A673 (cell line): ENCODE measurements at regions not wholly inside any gene's neighbourhood (a gene's known extent, or its start where the extent isn't known, plus 50 kb on each side); places are given as distances from the start of the nearest gene placed in this dataset.

Experiments used
- BruUV-seq: library from RNA; stranded (reverse); fragments of 400-500 nt; replicated peaks from 2 replicates; lab custom pipeline; 2021; lab: Mats Ljungman, UMichigan
- CTCF ChIA-PET: fragments of 300-600 bp; sonication (Branson Sonifier 250); formaldehyde crosslinking; loops from one replicate; lab custom pipeline; 2022; ENCODE audit warnings: antibody characterized with exemption; lab: Charles Lee
- POLR2A ChIA-PET: fragments of 300-600 bp; sonication (Branson Sonifier 250); formaldehyde crosslinking; loops from one replicate; lab custom pipeline; 2022; ENCODE audit warnings: antibody characterized with exemption; ENCODE audit not compliant: low non-redundant PET; lab: Charles Lee
- DNase-seq: peaks from one replicate; pipeline ENCODE4 v3.0.0-alpha.2; 2015; ENCODE audit warnings: low spot score
- H3K27ac ChIP-seq: fragments of 200-600 bp; sonication (generic); 2 replicates; pipeline ENCODE4 v1.5.1; 2016; ENCODE audit warnings: mixed run types, low read depth, mild to moderate bottlenecking, mixed read lengths, antibody characterized with exemption, low read length; ENCODE audit not compliant: poor library complexity, severe bottlenecking
- H3K27me3 ChIP-seq: fragments of 200-600 bp; sonication (generic); replicated peaks from 2 replicates; pipeline ENCODE4 v1.6.1; 2017; ENCODE audit warnings: mixed run types, low read depth, mild to moderate bottlenecking, mixed read lengths, antibody characterized with exemption, low read length; ENCODE audit not compliant: insufficient read depth, poor library complexity
- H3K36me3 ChIP-seq: fragments of 200-600 bp; sonication (generic); 2 replicates; pipeline ENCODE4 v1.6.1; 2016; ENCODE audit warnings: mixed run types, mild to moderate bottlenecking, mixed read lengths, antibody characterized with exemption, low read length; ENCODE audit not compliant: insufficient read depth, poor library complexity, severe bottlenecking
- H3K4me1 ChIP-seq: fragments of 200-600 bp; sonication (generic); 2 replicates; pipeline ENCODE4 v1.6.1; 2017; ENCODE audit warnings: mixed run types, mild to moderate bottlenecking, mixed read lengths, antibody characterized with exemption, low read length; ENCODE audit not compliant: insufficient read depth, poor library complexity, severe bottlenecking
- H3K4me3 ChIP-seq: fragments of 200-600 bp; sonication (generic); 2 replicates; pipeline ENCODE4 v1.5.1; 2016; ENCODE audit warnings: low read depth, mixed run types, mild to moderate bottlenecking, mixed read lengths, low read length; ENCODE audit not compliant: poor library complexity, severe bottlenecking
- H3K9me3 ChIP-seq: fragments of 200-600 bp; sonication (generic); 2 replicates; pipeline ENCODE4 v1.6.1; 2016; ENCODE audit warnings: mixed run types, low read depth, mild to moderate bottlenecking, mixed read lengths, antibody characterized with exemption, low read length; ENCODE audit not compliant: poor library complexity, severe bottlenecking
- CTCF ChIP-seq: fragments of 300-800, 200-600 bp; sonication (generic); conservative IDR thresholded peaks from 2 replicates; pipeline ENCODE4 v1.5.1; 2017; ENCODE audit warnings: low read depth, mild to moderate bottlenecking, antibody characterized with exemption, low read length, moderate library complexity, mixed read lengths
- EZH2 ChIP-seq: fragments of 200-600 bp; sonication (generic); IDR thresholded peaks from 2 replicates; pipeline ENCODE4 v1.6.1; 2017; ENCODE audit warnings: borderline replicate concordance, low read depth, mild to moderate bottlenecking, mixed read lengths, antibody characterized with exemption, low read length; ENCODE audit not compliant: poor library complexity, severe bottlenecking
- intact Hi-C: fragments of 100-400 bp; cut with micrococcal nuclease; formaldehyde crosslinking; loops from one replicate; pipeline ENCODE4 v1.10.0; 2022; ENCODE audit not compliant: unreplicated experiment

GRCh38 chr2:150729495-150729955 is 242.1 kb upstream of the RND3 start:
- no TSS peak for BruUV-seq
- ChIA-PET POLR2A (no interaction called here), CTCF (no interaction called here)
- Histone ChIP-seq H3K4me1 (no peaks in the 10 kb centered on the region), H3K27ac (no peak overlapping the region), H3K9me3 (no peaks in the 10 kb centered on the region), H3K4me3 (no peak overlapping the region), H3K36me3 (no peaks in the 10 kb centered on the region), H3K27me3 (no peaks in the 10 kb centered on the region)
- DNase-seq = no peak
- TF ChIP-seq CTCF (no peak), EZH2 (no peak)
- intact Hi-C loops = no loop called here

GRCh38 chr2:150718280-150718679 is 230.8 kb upstream of the RND3 start:
- intact Hi-C loops = no loop called here
- CTCF ChIA-PET = no interaction called here
- Histone ChIP-seq H3K4me3 (no peak overlapping the region), H3K4me1 (no peaks in the 10 kb centered on the region), H3K27ac (no peak overlapping the region), H3K36me3 (no peaks in the 10 kb centered on the region), H3K27me3 (no peaks in the 10 kb centered on the region), H3K9me3 (no peaks in the 10 kb centered on the region)
- no peak for TF ChIP-seq EZH2
- TF ChIP-seq CTCF = no peak
- BruUV-seq = no TSS peak
- POLR2A ChIA-PET = no interaction called here
- no peak for DNase-seq

- no peaks in the 10 kb centered on the region for H3K27me3 ChIP-seq
- H3K27ac ChIP-seq = no peak overlapping the region
- no peak for TF ChIP-seq CTCF
- no peak for TF ChIP-seq EZH2
- CTCF ChIA-PET = no interaction called here
- H3K36me3 ChIP-seq = no peaks in the 10 kb centered on the region
- intact Hi-C loops = no loop called here
- no peak for DNase-seq
- no peaks in the 10 kb centered on the region for H3K4me1 ChIP-seq
- H3K9me3 ChIP-seq = no peaks in the 10 kb centered on the region
- POLR2A ChIA-PET = no interaction called here
- BruUV-seq = no TSS peak
- H3K4me3 ChIP-seq = no peak overlapping the region
Measured at GRCh38 chr2:150716186-150716585, 228.7 kb upstream of the RND3 start.
